GM23248 (cell line): ENCODE measurements at regions not wholly inside any gene's neighbourhood (a gene's known extent, or its start where the extent isn't known, plus 50 kb on each side); places are given as distances from the start of the nearest gene placed in this dataset.
A peak's percentile ranks its signal among the peaks of the same experiment; 100 is the strongest.

Experiments used
- DNase-seq: peaks from one replicate; pipeline ENCODE4 v3.0.0-alpha.2; 2015
- H2AFZ ChIP-seq: fragments of 200-600 bp; sonication (generic); 2 replicates; pipeline ENCODE4 v1.6.1; 2016; ENCODE audit warnings: antibody characterized with exemption
- H3F3A ChIP-seq: fragments of 200-600 bp; sonication (generic); 2 replicates; pipeline ENCODE4 v1.6.1; 2016; ENCODE audit warnings: mild to moderate bottlenecking, antibody characterized with exemption, mixed run types; ENCODE audit not compliant: insufficient read depth
- H3K27ac ChIP-seq: fragments of 200-600 bp; sonication (generic); 2 replicates; pipeline ENCODE4 v1.5.1; 2016; ENCODE audit warnings: mild to moderate bottlenecking
- H3K27me3 ChIP-seq: fragments of 200-600 bp; sonication (generic); replicated peaks from 2 replicates; pipeline ENCODE4 v1.6.1; 2016; ENCODE audit warnings: mild to moderate bottlenecking; ENCODE audit not compliant: insufficient read depth
- H3K36me3 ChIP-seq: fragments of 200-600 bp; sonication (generic); 2 replicates; pipeline ENCODE4 v1.6.1; 2016; ENCODE audit warnings: low read depth, mild to moderate bottlenecking
- H3K4me1 ChIP-seq: fragments of 200-600 bp; sonication (generic); 2 replicates; pipeline ENCODE4 v1.6.1; 2016; ENCODE audit warnings: mild to moderate bottlenecking; ENCODE audit not compliant: insufficient read depth
- H3K4me2 ChIP-seq: fragments of 200-600 bp; sonication (generic); one replicate; pipeline ENCODE4 v1.6.1; 2016; ENCODE audit warnings: mild to moderate bottlenecking; ENCODE audit not compliant: unreplicated experiment
- H3K4me3 ChIP-seq: fragments of 200-600 bp; sonication (generic); 2 replicates; pipeline ENCODE4 v1.5.1; 2016; ENCODE audit warnings: mild to moderate bottlenecking
- H3K79me2 ChIP-seq: fragments of 200-600 bp; sonication (generic); 2 replicates; pipeline ENCODE4 v1.6.1; 2016; ENCODE audit warnings: mild to moderate bottlenecking; ENCODE audit not compliant: insufficient read depth
- H3K9ac ChIP-seq: fragments of 200-600 bp; sonication (generic); 2 replicates; pipeline ENCODE4 v1.6.1; 2016; ENCODE audit warnings: mild to moderate bottlenecking
- H3K9me2 ChIP-seq: fragments of 200-600 bp; sonication (generic); 2 replicates; pipeline ENCODE4 v1.6.1; 2016; ENCODE audit warnings: mixed run types, mild to moderate bottlenecking, moderate library complexity; ENCODE audit not compliant: insufficient read depth
- H3K9me3 ChIP-seq: fragments of 200-600 bp; sonication (generic); one replicate; pipeline ENCODE4 v1.6.1; 2017; ENCODE audit warnings: low read depth
- H4K20me1 ChIP-seq: fragments of 200-600 bp; sonication (generic); 2 replicates; pipeline ENCODE4 v1.6.0; 2016; ENCODE audit not compliant: insufficient read depth
- EZH2 ChIP-seq: fragments of 200-600 bp; sonication (generic); IDR thresholded peaks from 2 replicates; pipeline ENCODE4 v1.6.1; 2018; ENCODE audit warnings: antibody characterized with exemption, mild to moderate bottlenecking; ENCODE audit not compliant: insufficient read depth, poor library complexity, severe bottlenecking
- EZH2phosphoT487 ChIP-seq: fragments of 200-600 bp; sonication (generic); IDR thresholded peaks from 2 replicates; pipeline ENCODE4 v1.6.1; 2018; ENCODE audit warnings: antibody characterized with exemption, moderate library complexity, mild to moderate bottlenecking, low read depth; ENCODE audit not compliant: insufficient read depth
- WGBS, 2 experiments: methylation state at CpG; one replicate each; pipeline ENCODE4 v1.1.6; 2015 to 2017; ENCODE audit warnings: low lambda C conversion rate in 2 of 2, low coverage in 1 of 2; ENCODE audit errors: missing lambda C conversion rate in 2 of 2; 5-methylcytosine and 5-hydroxymethylcytosine counted together
- in situ Hi-C: fragments of 300-500 bp; cut with MboI; formaldehyde crosslinking; loops from 2 replicates; pipeline ENCODE4 v1.15.0; 2020

DNA sequence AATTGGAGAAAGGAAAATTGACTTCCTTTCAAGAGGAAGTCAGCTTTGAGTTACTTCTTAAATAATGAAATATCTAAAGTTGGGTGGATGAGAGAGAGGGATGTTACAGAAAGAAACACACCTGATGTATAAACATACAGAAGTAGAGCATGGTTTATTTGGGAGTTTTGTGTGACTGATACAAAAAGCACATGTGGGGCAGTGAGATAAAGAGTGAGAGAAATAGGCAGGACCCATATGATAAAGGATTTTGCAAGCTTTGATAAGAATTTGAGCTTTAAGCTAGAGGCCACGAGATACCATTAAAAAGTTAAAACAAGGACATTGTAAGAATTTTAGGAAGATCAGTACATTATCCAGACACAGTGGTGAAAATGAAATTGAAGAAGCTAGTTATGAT, 263.3 kb upstream of the GPRIN3 start:
- in situ Hi-C loops = no loop called here
- WGBS, 2 experiments = 28 to 36% methylated on average over 1 of the region's 1 CpG
- no peak overlapping the region for H3K4me3 ChIP-seq

DNA sequence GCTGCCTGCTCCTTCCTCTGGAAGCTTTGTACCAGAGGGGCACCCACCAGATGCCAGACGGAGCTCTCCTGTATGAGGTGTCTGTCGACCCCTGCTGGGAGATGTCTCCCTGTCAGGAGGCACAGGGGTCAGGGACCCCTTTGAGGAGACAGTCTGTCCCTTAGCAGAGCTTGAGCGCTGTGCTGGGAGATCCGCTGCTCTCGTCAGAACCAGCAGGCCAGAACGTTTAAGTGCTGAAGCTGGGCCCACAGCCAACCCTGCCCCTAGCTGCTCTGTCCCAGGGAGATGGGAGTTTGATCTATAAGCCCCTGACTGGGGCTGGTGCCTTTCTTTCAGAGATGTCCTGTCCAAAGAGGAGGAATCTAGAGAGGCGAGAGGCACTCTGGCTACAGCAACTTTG, 260.3 kb upstream of the GPRIN3 start:
- H3K79me2 ChIP-seq = no peaks in the 10 kb centered on the region
- no peaks in the 10 kb centered on the region for H3K36me3 ChIP-seq
- no peak overlapping the region for H3K27ac ChIP-seq
- no peaks in the 10 kb centered on the region for H4K20me1 ChIP-seq
- 38 to 45% methylated on average over 7 of the region's 7 CpGs for WGBS, 2 experiments
- H3K4me2 ChIP-seq = no peak overlapping the region
- no peak overlapping the region for H2AFZ ChIP-seq
- in situ Hi-C loops = no loop called here
- H3K9me2 ChIP-seq = no peaks in the 10 kb centered on the region
- peaks cover 15% of the 10 kb centered on the region; the same call in 1 of the 2 replicates for H3K27me3 ChIP-seq
- no peak for DNase-seq
- H3K9me3 ChIP-seq = no peaks in the 10 kb centered on the region
- H3K4me3 ChIP-seq = no peak overlapping the region
- no peaks in the 10 kb centered on the region for H3F3A ChIP-seq
- H3K4me1 ChIP-seq = no peaks in the 10 kb centered on the region
- TF ChIP-seq EZH2phosphoT487 = no peak
- no peak for TF ChIP-seq EZH2
- H3K9ac ChIP-seq = no peak overlapping the region

More for the DNA sequence above, 263.3 kb upstream of the GPRIN3 start:
- Histone ChIP-seq H3K27me3 (peaks cover 14% of the 10 kb centered on the region; the same call in 1 of the 2 replicates), H3K79me2 (no peaks in the 10 kb centered on the region), H3F3A (no peaks in the 10 kb centered on the region), H3K4me2 (no peak overlapping the region), H3K9me3 (no peaks in the 10 kb centered on the region), H3K4me1 (no peaks in the 10 kb centered on the region), H2AFZ (no peak overlapping the region), H3K27ac (no peak overlapping the region), H4K20me1 (no peaks in the 10 kb centered on the region), H3K36me3 (no peaks in the 10 kb centered on the region), H3K9ac (no peak overlapping the region), H3K9me2 (no peaks in the 10 kb centered on the region)
- TF ChIP-seq EZH2 = no peak
- no peak for TF ChIP-seq EZH2phosphoT487
- no peak for DNase-seq

GRCh38 chr4:89563431-89563830, 255.8 kb upstream of the GPRIN3 start:
- H3K79me2 ChIP-seq = no peaks in the 10 kb centered on the region
- 0 out of 2 replicates have a peak, but pooled peaks cover 5% of the 10 kb centered on the region for H3K27me3 ChIP-seq
- H3K9ac ChIP-seq = no peak overlapping the region
- peak; percentile 7 for DNase-seq
- WGBS, 2 experiments = 38 to 46% methylated on average over 2 of the region's 2 CpGs
- no peaks in the 10 kb centered on the region for H3K4me1 ChIP-seq
- no peaks in the 10 kb centered on the region for H3K9me3 ChIP-seq
- no peak overlapping the region for H3K4me3 ChIP-seq
- in situ Hi-C loops = no loop called here
- H3K4me2 ChIP-seq = no peak overlapping the region
- no peaks in the 10 kb centered on the region for H3F3A ChIP-seq
- no peaks in the 10 kb centered on the region for H3K9me2 ChIP-seq
- no peak overlapping the region for H3K27ac ChIP-seq
- no peaks in the 10 kb centered on the region for H4K20me1 ChIP-seq
- no peak overlapping the region for H2AFZ ChIP-seq
- TF ChIP-seq EZH2phosphoT487 (no peak), EZH2 (no peak)
- H3K36me3 ChIP-seq = no peaks in the 10 kb centered on the region

DNA sequence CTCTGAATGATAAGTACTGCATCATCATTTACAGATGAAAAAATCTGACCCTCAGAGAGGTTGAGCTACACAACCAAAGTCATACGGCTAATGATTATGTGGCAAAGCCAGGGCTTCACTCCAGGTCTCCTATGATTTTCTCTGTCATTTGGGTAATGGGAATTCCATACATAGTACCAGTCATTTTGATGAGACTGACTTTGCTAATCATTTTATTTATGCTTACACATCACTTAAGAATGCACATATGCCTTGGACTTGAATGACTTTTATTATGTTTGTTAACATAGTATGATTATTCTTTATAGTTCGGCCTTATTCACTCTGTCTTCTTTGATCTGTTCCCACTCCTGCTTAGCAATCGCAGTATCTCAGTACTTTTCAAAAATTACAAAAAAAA, 255.1 kb upstream of the GPRIN3 start:
- TF ChIP-seq EZH2phosphoT487 (no peak), EZH2 (no peak)
- no peaks in the 10 kb centered on the region for H3K9me3 ChIP-seq
- in situ Hi-C loops = no loop called here
- DNase-seq = no peak
- no peak overlapping the region for H3K27ac ChIP-seq
- 0 out of 2 replicates have a peak, but pooled peaks cover 5% of the 10 kb centered on the region for H3K27me3 ChIP-seq
- no peaks in the 10 kb centered on the region for H4K20me1 ChIP-seq
- no peak overlapping the region for H3K4me3 ChIP-seq
- no peaks in the 10 kb centered on the region for H3F3A ChIP-seq
- H3K4me1 ChIP-seq = no peaks in the 10 kb centered on the region
- 44 to 59% methylated on average over 3 of the region's 3 CpGs for WGBS, 2 experiments
- no peaks in the 10 kb centered on the region for H3K9me2 ChIP-seq
- H3K36me3 ChIP-seq = no peaks in the 10 kb centered on the region
- H3K4me2 ChIP-seq = no peak overlapping the region
- no peak overlapping the region for H2AFZ ChIP-seq
- no peaks in the 10 kb centered on the region for H3K79me2 ChIP-seq
- no peak overlapping the region for H3K9ac ChIP-seq

- Histone ChIP-seq H2AFZ (no peak overlapping the region), H3F3A (no peaks in the 10 kb centered on the region), H3K9me2 (no peaks in the 10 kb centered on the region), H3K36me3 (no peaks in the 10 kb centered on the region), H3K27ac (no peak overlapping the region), H3K27me3 (0 out of 2 replicates have a peak, but pooled peaks cover 3% of the 10 kb centered on the region), H3K79me2 (no peaks in the 10 kb centered on the region), H3K4me1 (no peaks in the 10 kb centered on the region), H3K9ac (no peak overlapping the region), H3K4me3 (no peak overlapping the region), H3K4me2 (no peak overlapping the region), H3K9me3 (no peaks in the 10 kb centered on the region), H4K20me1 (no peaks in the 10 kb centered on the region)
- in situ Hi-C loops = no loop called here
- DNase-seq = no peak
- no peak for TF ChIP-seq EZH2
- no peak for TF ChIP-seq EZH2phosphoT487
- WGBS, 2 experiments = 50 to 64% methylated on average over 2 of the region's 2 CpGs
Measured at GRCh38 chr4:89561048-89561447, 253.4 kb upstream of the GPRIN3 start.
